ENCODE measurements at regions not wholly inside any gene's neighbourhood (a gene's known extent, or its start where the extent isn't known, plus 50 kb on each side); places are given as distances from the start of the nearest gene placed in this dataset.

- TF ChIP-seq CTCF (IDR thresholded peaks at IDR 0.05 in 8 of 11, conservative IDR thresholded peaks at IDR 0.05 in 3 of 11): no peak
- no peak for TF ChIP-seq POLR2AphosphoS5 (IDR thresholded peaks at IDR 0.05)
- TF ChIP-seq POLR2A (IDR thresholded peaks at IDR 0.05): no peak
Measured at GRCh38 chr20:22918286-22918983, 116.7 kb upstream of the SSTR4 start.
